Activated gamma-delta T cell treated with Interleukin-2 at 50 U/mL for 16 hours (primary cell): ENCODE measurements at regions not wholly inside any gene's neighbourhood (a gene's known extent, or its start where the extent isn't known, plus 50 kb on each side); places are given as distances from the start of the nearest gene placed in this dataset.
A peak's percentile ranks its signal among the peaks of the same experiment; 100 is the strongest.
"Not testable (repeated sequence)": the region's sequence is repeated elsewhere in the genome, so short reads cannot be mapped to it uniquely, and the experiment has no call there.

Source experiments
- DNase-seq: peaks from one replicate; pipeline ENCODE4 v3.0.0-alpha.2; 2020

GRCh38 chrX:74179499-74179898 is 124.5 kb upstream of the ZCCHC13 start:
- DNase-seq = no peak

GRCh38 chrX:74179071-74179470 is 124.9 kb upstream of the ZCCHC13 start:
- DNase-seq = no peak

GRCh38 chrX:74178536-74178935 is 125.4 kb upstream of the ZCCHC13 start:
- no peak for DNase-seq

GRCh38 chrX:74171465-74171864 is 132.5 kb upstream of the ZCCHC13 start:
- no peak for DNase-seq

- no peak for DNase-seq
Observed at GRCh38 chrX:74162199-74162598, 141.8 kb upstream of the ZCCHC13 start.

- DNase-seq = no peak
Observed at GRCh38 chrX:74160816-74161215, 143.2 kb upstream of the ZCCHC13 start.

GRCh38 chrX:74160358-74160757 is 143.6 kb upstream of the ZCCHC13 start:
- no peak for DNase-seq

- DNase-seq = no peak
Observed at GRCh38 chrX:74147439-74147838, 156.5 kb upstream of the ZCCHC13 start.

- DNase-seq = no peak
Observed at GRCh38 chrX:74138943-74139342, 165.0 kb upstream of the ZCCHC13 start.

- peak; percentile 23 for DNase-seq
Observed at GRCh38 chrX:74133156-74133796, 170.7 kb upstream of the ZCCHC13 start.

- DNase-seq = no peak
Observed at GRCh38 chrX:74132280-74132679, 171.7 kb upstream of the ZCCHC13 start.

- DNase-seq = no peak
Observed at GRCh38 chrX:74119016-74119910, 184.7 kb upstream of the ZCCHC13 start.

GRCh38 chrX:74117962-74118902 is 185.7 kb upstream of the ZCCHC13 start:
- DNase-seq = no peak

GRCh38 chrX:74111245-74111644 is 192.7 kb upstream of the ZCCHC13 start:
- no peak for DNase-seq

GRCh38 chrX:74107666-74108065 is 196.3 kb upstream of the ZCCHC13 start:
- DNase-seq = no peak

GRCh38 chrX:74104356-74105015 is 199.5 kb upstream of the ZCCHC13 start:
- no peak for DNase-seq

GRCh38 chrX:74098407-74098806 is 205.6 kb upstream of the ZCCHC13 start:
- DNase-seq = not testable (repeated sequence)

GRCh38 chrX:74090049-74090448 is 213.9 kb upstream of the ZCCHC13 start:
- no peak for DNase-seq

GRCh38 chrX:74085642-74086236 is 218.2 kb upstream of the ZCCHC13 start:
- DNase-seq = no peak

GRCh38 chrX:74080165-74080564 is 223.8 kb upstream of the ZCCHC13 start:
- DNase-seq = no peak

GRCh38 chrX:74065831-74066390 is 213.4 kb upstream of the XIST start:
- no peak for DNase-seq
